H1 (cell line): ENCODE measurements at regions not wholly inside any gene's neighbourhood (a gene's known extent, or its start where the extent isn't known, plus 50 kb on each side); places are given as distances from the start of the nearest gene placed in this dataset.

Source experiments
- CREB1 ChIP-seq: IDR thresholded peaks from 2 replicates; pipeline ENCODE4 v1.6.1; 2012; ENCODE audit warnings: inconsistent platforms
- EZH2 ChIP-seq: fragments of 200-600 bp; sonication (generic); IDR thresholded peaks from 2 replicates; pipeline ENCODE4 v1.7.1; 2012; ENCODE audit warnings: low read depth, mild to moderate bottlenecking, moderate library complexity, low read length, inconsistent platforms; ENCODE audit not compliant: severe bottlenecking
- SIX5 ChIP-seq: IDR thresholded peaks from 2 replicates; pipeline ENCODE4 v1.6.1; 2011; ENCODE audit warnings: mild to moderate bottlenecking, low read depth, low read length
- TAF1 ChIP-seq: IDR thresholded peaks from 2 replicates; pipeline ENCODE4 v1.6.1; 2011; ENCODE audit warnings: mild to moderate bottlenecking, low read depth, low read length

DNA sequence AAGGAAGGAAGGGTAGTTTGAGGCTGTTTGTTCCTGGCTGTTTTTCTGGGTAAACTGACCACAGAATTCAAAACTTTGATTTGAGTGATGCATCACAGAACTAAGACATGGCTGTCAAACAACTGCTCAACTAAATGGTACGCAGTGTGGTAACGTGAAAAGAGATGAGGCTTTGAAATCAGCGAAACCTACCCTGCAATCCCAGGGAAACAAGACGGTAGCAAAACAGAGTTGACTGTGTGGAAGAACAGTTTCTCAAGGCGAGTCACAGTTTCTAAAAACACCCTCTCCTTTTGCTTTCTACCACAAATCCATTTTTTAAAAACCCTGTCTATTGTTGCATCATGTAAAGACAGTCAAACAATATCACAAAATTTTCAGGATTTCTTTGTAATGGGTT lies 156.0 kb upstream of the MAF start (continued):
- TF ChIP-seq EZH2, result no peak
- no peak for TF ChIP-seq TAF1
- no peak for TF ChIP-seq SIX5
- TF ChIP-seq CREB1, result no peak
